Endometrium (tissue), 2 donors: ENCODE measurements at regions not wholly inside any gene's neighbourhood (a gene's known extent, or its start where the extent isn't known, plus 50 kb on each side); places are given as distances from the start of the nearest gene placed in this dataset.

Source experiments
- FAIRE-seq: peaks from 2 replicates; lab custom pipeline; 2012; peaks lifted over from hg19 to GRCh38; lab: Jason Lieb, UNC
- donor health status: control.
- donor health status: control.

GRCh38 chr6:165949324-165949723, 218.3 kb downstream of the TBXT start:
- FAIRE-seq: no peak

GRCh38 chr6:165944002-165944466, 223.6 kb downstream of the TBXT start:
- no peak for FAIRE-seq

- no peak for FAIRE-seq
These were observed 225.9 kb downstream of the TBXT start for GRCh38 chr6:165941786-165942185.

GRCh38 chr6:165941249-165941775, 226.3 kb downstream of the TBXT start:
- no peak for FAIRE-seq

- no peak for FAIRE-seq
These were observed 227.3 kb downstream of the TBXT start for GRCh38 chr6:165940366-165940765.

GRCh38 chr6:165939601-165940290, 227.9 kb downstream of the TBXT start:
- FAIRE-seq: no peak

GRCh38 chr6:165939047-165939446, 228.6 kb downstream of the TBXT start:
- FAIRE-seq: no peak

GRCh38 chr6:165937564-165938358, 229.9 kb downstream of the TBXT start:
- no peak for FAIRE-seq

GRCh38 chr6:165936660-165937059, 231.0 kb downstream of the TBXT start:
- FAIRE-seq: no peak

- FAIRE-seq: no peak
These were observed 231.6 kb downstream of the TBXT start for GRCh38 chr6:165936096-165936495.

- FAIRE-seq: no peak
These were observed 236.0 kb downstream of the TBXT start for GRCh38 chr6:165931675-165932074.

GRCh38 chr6:165930668-165931214, 236.9 kb downstream of the TBXT start:
- no peak for FAIRE-seq

GRCh38 chr6:165929607-165930006, 238.0 kb downstream of the TBXT start:
- no peak for FAIRE-seq

GRCh38 chr6:165926378-165926777, 241.3 kb downstream of the TBXT start:
- no peak for FAIRE-seq

GRCh38 chr6:165925474-165926156, 242.0 kb downstream of the TBXT start:
- FAIRE-seq: no peak

- no peak for FAIRE-seq
These were observed 245.3 kb downstream of the TBXT start for GRCh38 chr6:165922309-165922794.

GRCh38 chr6:165920896-165921671, 246.6 kb downstream of the TBXT start:
- no peak for FAIRE-seq

GRCh38 chr6:165917576-165917975, 250.1 kb downstream of the TBXT start:
- FAIRE-seq: no peak

GRCh38 chr6:165915022-165915770, 252.2 kb upstream of the PDE10A start:
- no peak for FAIRE-seq

GRCh38 chr6:165913676-165914570, 250.9 kb upstream of the PDE10A start:
- FAIRE-seq: no peak
